ENCODE measurements at regions not wholly inside any gene's neighbourhood (a gene's known extent, or its start where the extent isn't known, plus 50 kb on each side); places are given as distances from the start of the nearest gene placed in this dataset.

- Histone ChIP-seq H3K27me3 (no peaks in the 10 kb centered on the region), H3K9me3 (no peaks in the 10 kb centered on the region), H3K36me3 (no peaks in the 10 kb centered on the region), H3K4me1 (peaks cover 0 to 9% (median 8%) of the 10 kb centered on the region in 3 donors), H3K4me3 (no peak overlapping the region), H3K27ac (no peak overlapping the region)
- intact Hi-C loops (cut with DNase I), result no loop called here
- DNase-seq, result no peak
- 55 to 69% methylated on average over 1 of the region's 1 CpG for WGBS, 2 donors
- TF ChIP-seq POLR2A (IDR thresholded peaks at IDR 0.05), result no peak
- TF ChIP-seq CTCF (IDR thresholded peaks at IDR 0.05), result no peak
Observed at GRCh38 chr1:56329970-56330369, 249.4 kb downstream of the PLPP3 start.

GRCh38 chr1:56327195-56327594, 252.2 kb downstream of the PLPP3 start:
- whole genome bisulfite sequencing, 2 donors, result 78 to 89% methylated on average over 1 of the region's 1 CpG
- Histone ChIP-seq H3K27me3 (no peaks in the 10 kb centered on the region), H3K9me3 (no peaks in the 10 kb centered on the region), H3K4me1 (peaks cover 0 to 9% (median 8%) of the 10 kb centered on the region in 3 donors), H3K27ac (no peak overlapping the region), H3K36me3 (no peaks in the 10 kb centered on the region), H3K4me3 (no peak overlapping the region)
- no peak for TF ChIP-seq CTCF (IDR thresholded peaks at IDR 0.05)
- no peak for TF ChIP-seq POLR2A (IDR thresholded peaks at IDR 0.05)
- DNase-seq, result no peak
- intact Hi-C loops (cut with DNase I), result no loop called here

- DNase-seq, result no peak
- no peak for TF ChIP-seq CTCF (IDR thresholded peaks at IDR 0.05)
- TF ChIP-seq POLR2A (IDR thresholded peaks at IDR 0.05), result no peak
- H3K27me3 ChIP-seq, result no peaks in the 10 kb centered on the region
- no peak overlapping the region for H3K27ac ChIP-seq
- H3K9me3 ChIP-seq, result no peaks in the 10 kb centered on the region
- WGBS, 2 donors, result 56 to 59% methylated on average over 3 of the region's 3 CpGs
- peaks cover 0 to 9% (median 8%) of the 10 kb centered on the region in 3 donors for H3K4me1 ChIP-seq
- intact Hi-C loops (cut with DNase I), result no loop called here
- H3K36me3 ChIP-seq, result no peaks in the 10 kb centered on the region
- H3K4me3 ChIP-seq, result no peak overlapping the region
Observed at GRCh38 chr1:56326056-56326455, 253.3 kb downstream of the PLPP3 start.

- no peak for TF ChIP-seq POLR2A (IDR thresholded peaks at IDR 0.05)
- TF ChIP-seq CTCF (IDR thresholded peaks at IDR 0.05), result no peak
- DNase-seq, result no peak
- Histone ChIP-seq H3K4me1 (peaks cover 0 to 7% (median 2%) of the 10 kb centered on the region in 3 donors), H3K27me3 (no peaks in the 10 kb centered on the region), H3K27ac (no peak overlapping the region), H3K9me3 (no peaks in the 10 kb centered on the region), H3K4me3 (no peak overlapping the region), H3K36me3 (no peaks in the 10 kb centered on the region)
- intact Hi-C loops (cut with DNase I), result no loop called here
- 93 to 95% methylated on average over 1 of the region's 1 CpG for WGBS, 2 donors
Observed at GRCh38 chr1:56324504-56324903, 254.9 kb downstream of the PLPP3 start.

- no peaks in the 10 kb centered on the region for H3K27me3 ChIP-seq
- H3K4me1 ChIP-seq, result peaks cover 0 to 7% (median 0%) of the 10 kb centered on the region in 3 donors
- no peak for DNase-seq
- no peaks in the 10 kb centered on the region for H3K36me3 ChIP-seq
- no peak overlapping the region for H3K27ac ChIP-seq
- H3K4me3 ChIP-seq, result no peak overlapping the region
- TF ChIP-seq CTCF (IDR thresholded peaks at IDR 0.05) (no peak), POLR2A (IDR thresholded peaks at IDR 0.05) (no peak)
- intact Hi-C loops (cut with DNase I), result no loop called here
- 41 to 80% methylated on average over 3 of the region's 3 CpGs for WGBS, 2 donors
- H3K9me3 ChIP-seq, result no peaks in the 10 kb centered on the region
Observed at GRCh38 chr1:56322211-56322610, 257.2 kb downstream of the PLPP3 start.
